ENCODE measurements at regions not wholly inside any gene's neighbourhood (a gene's known extent, or its start where the extent isn't known, plus 50 kb on each side); places are given as distances from the start of the nearest gene placed in this dataset.
"Not testable (repeated sequence)": the region's sequence is repeated elsewhere in the genome, so short reads cannot be mapped to it uniquely, and the experiment has no call there.

GRCh38 chr12:47473091-47473490 is 232.7 kb downstream of the RPAP3 start:
- intact Hi-C loops (cut with DNase I): no loop called here
- TF ChIP-seq POLR2A (IDR thresholded peaks at IDR 0.05): no peak
- no peak for TF ChIP-seq CTCF (IDR thresholded peaks at IDR 0.05)
- TF ChIP-seq POLR2AphosphoS5 (IDR thresholded peaks at IDR 0.05; ENCODE audit: insufficient read depth in 1 of 2, low read depth in 1 of 2): no peak
- DNase-seq (ENCODE audit: extremely low spot score in 2 of 2): no peak

GRCh38 chr12:47470349-47470748 is 235.5 kb downstream of the RPAP3 start:
- H3K9me3 ChIP-seq; DNase-seq (ENCODE audit: extremely low spot score in 2 of 2); H3K4me1 ChIP-seq; H3K27me3 ChIP-seq; H3K27ac ChIP-seq; intact Hi-C loops (cut with DNase I); H3K4me3 ChIP-seq; H3K36me3 ChIP-seq: not testable (repeated sequence)

More at GRCh38 chr12:47473091-47473490, 232.7 kb downstream of the RPAP3 start:
- no peaks in the 10 kb centered on the region for H3K4me1 ChIP-seq
- no peak overlapping the region for H3K4me3 ChIP-seq
- no peaks in the 10 kb centered on the region for H3K36me3 ChIP-seq
- no peaks in the 10 kb centered on the region for H3K27me3 ChIP-seq
- H3K27ac ChIP-seq: no peak overlapping the region
- H3K9me3 ChIP-seq: peaks cover 15% of the 10 kb centered on the region

- H3K9me3 ChIP-seq; H3K27ac ChIP-seq; intact Hi-C loops (cut with DNase I); DNase-seq (ENCODE audit: extremely low spot score in 2 of 2); H3K4me3 ChIP-seq; H3K27me3 ChIP-seq; H3K4me1 ChIP-seq; H3K36me3 ChIP-seq: not testable (repeated sequence)
These were observed 241.9 kb downstream of the RPAP3 start for GRCh38 chr12:47463918-47464317.

GRCh38 chr12:47458279-47458678 is 247.6 kb downstream of the RPAP3 start:
- no peak for DNase-seq (ENCODE audit: extremely low spot score in 2 of 2)
- no peaks in the 10 kb centered on the region for H3K4me1 ChIP-seq
- H3K9me3 ChIP-seq: no peaks in the 10 kb centered on the region
- no peak overlapping the region for H3K4me3 ChIP-seq
- TF ChIP-seq POLR2AphosphoS5 (IDR thresholded peaks at IDR 0.05; ENCODE audit: insufficient read depth in 1 of 2, low read depth in 1 of 2) (no peak), POLR2A (IDR thresholded peaks at IDR 0.05) (no peak), CTCF (IDR thresholded peaks at IDR 0.05) (no peak)
- intact Hi-C loops (cut with DNase I): no loop called here
- H3K36me3 ChIP-seq: no peaks in the 10 kb centered on the region
- H3K27ac ChIP-seq: no peak overlapping the region
- no peaks in the 10 kb centered on the region for H3K27me3 ChIP-seq

GRCh38 chr12:47449797-47450196 is 256.0 kb downstream of the RPAP3 start:
- TF ChIP-seq CTCF (IDR thresholded peaks at IDR 0.05) (no peak), POLR2AphosphoS5 (IDR thresholded peaks at IDR 0.05; ENCODE audit: insufficient read depth in 1 of 2, low read depth in 1 of 2) (no peak), POLR2A (IDR thresholded peaks at IDR 0.05) (no peak)
- intact Hi-C loops (cut with DNase I): no loop called here
- no peak for DNase-seq (ENCODE audit: extremely low spot score in 2 of 2)
- no peaks in the 10 kb centered on the region for H3K36me3 ChIP-seq
- no peaks in the 10 kb centered on the region for H3K27me3 ChIP-seq
- no peaks in the 10 kb centered on the region for H3K4me1 ChIP-seq
- H3K9me3 ChIP-seq: no peaks in the 10 kb centered on the region
- H3K27ac ChIP-seq: no peak overlapping the region
- H3K4me3 ChIP-seq: no peak overlapping the region

GRCh38 chr12:47442310-47442709 is 263.5 kb downstream of the RPAP3 start:
- Histone ChIP-seq H3K27ac (no peak overlapping the region), H3K4me1 (no peaks in the 10 kb centered on the region), H3K36me3 (no peaks in the 10 kb centered on the region), H3K4me3 (no peak overlapping the region), H3K27me3 (no peaks in the 10 kb centered on the region), H3K9me3 (peaks cover 3% of the 10 kb centered on the region)
- no peak for DNase-seq (ENCODE audit: extremely low spot score in 2 of 2)
- TF ChIP-seq POLR2A (IDR thresholded peaks at IDR 0.05) (no peak), POLR2AphosphoS5 (IDR thresholded peaks at IDR 0.05; ENCODE audit: insufficient read depth in 1 of 2, low read depth in 1 of 2) (no peak), CTCF (IDR thresholded peaks at IDR 0.05) (no peak)
- intact Hi-C loops (cut with DNase I): no loop called here

Data from vagina (tissue), 2 donors.